HG02852 (cell line): ENCODE measurements at regions not wholly inside any gene's neighbourhood (a gene's known extent, or its start where the extent isn't known, plus 50 kb on each side); places are given as distances from the start of the nearest gene placed in this dataset.

Source experiments
- ATAC-seq: cut with Tn5 transposase; IDR thresholded peaks from one replicate; pipeline ENCODE4 v1.9.1; 2021; ENCODE audit warnings: mild to moderate bottlenecking, moderate library complexity; ENCODE audit not compliant: unreplicated experiment

GRCh38 chr11:119941636-119942411 lies 196.1 kb downstream of the TRIM29 start:
- ATAC-seq: no peak

DNA sequence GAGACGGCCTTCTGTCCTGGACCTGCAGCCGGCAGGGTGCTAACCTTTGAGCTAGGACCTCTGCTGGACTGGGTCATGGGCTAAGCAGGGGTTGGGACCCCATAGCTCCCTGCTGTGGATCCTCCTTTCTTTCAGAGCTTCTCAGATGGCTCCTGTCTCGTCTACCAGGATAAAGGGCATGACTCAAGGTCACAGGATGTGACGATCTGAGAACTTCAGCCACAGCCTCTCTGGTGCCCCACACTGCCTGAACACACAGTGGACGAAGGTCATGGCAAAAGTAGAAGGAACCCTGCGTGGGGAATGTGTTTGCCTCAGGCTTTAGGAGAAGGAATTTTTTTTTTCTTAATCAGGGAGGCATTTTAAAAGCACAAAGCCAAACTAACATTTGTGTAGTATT lies 196.7 kb downstream of the TRIM29 start:
- no peak for ATAC-seq

DNA sequence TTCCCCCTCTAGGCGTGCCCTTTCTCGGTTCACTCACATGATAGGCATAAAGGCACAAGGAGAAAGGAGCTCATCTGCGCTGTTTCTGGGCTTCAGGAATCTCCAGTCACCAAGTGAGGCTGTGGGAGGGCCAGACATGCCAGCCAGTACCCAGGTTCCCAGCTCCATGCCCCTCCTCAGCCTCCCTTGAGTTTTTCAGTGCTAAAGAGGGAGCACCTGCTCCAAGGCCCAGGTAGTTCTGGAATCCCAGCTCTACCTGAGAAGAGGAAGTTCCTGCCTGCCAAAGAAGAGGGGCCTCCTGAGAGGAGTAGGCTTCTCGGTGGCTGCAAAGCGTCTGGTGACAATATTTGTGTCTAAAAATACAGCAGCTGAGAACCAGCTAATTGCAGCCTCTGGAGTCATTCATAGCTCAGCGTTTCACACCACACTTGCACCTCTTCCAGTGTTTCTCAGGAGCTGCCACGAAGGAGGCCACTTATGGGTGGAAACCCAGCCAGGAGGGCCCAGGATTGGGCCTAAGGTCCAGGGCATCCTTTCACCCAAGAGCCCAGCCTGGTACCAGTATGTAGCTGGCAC lies 197.4 kb downstream of the TRIM29 start:
- ATAC-seq: no peak

DNA sequence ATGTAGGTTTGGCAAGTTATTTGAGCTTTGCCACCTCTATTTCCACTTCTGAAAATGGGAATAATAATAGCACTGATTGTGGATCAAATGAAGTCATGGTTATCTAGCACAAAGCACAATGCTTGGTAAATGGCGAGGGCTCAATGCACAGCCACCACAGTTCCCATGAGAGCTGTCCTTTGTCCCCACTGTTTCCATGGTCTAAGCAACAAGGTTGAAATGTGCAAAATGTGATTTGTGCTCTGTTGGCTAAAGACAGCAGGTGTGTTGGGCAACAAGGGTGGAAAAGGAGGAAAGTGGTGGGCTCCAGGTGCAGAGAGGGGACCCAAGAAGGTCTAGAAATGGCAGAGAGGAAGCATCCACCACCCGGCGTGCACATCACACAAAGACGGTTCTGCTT lies 200.5 kb downstream of the TRIM29 start:
- ATAC-seq: no peak

GRCh38 chr11:119936426-119936825 lies 201.5 kb downstream of the TRIM29 start:
- ATAC-seq: no peak

DNA sequence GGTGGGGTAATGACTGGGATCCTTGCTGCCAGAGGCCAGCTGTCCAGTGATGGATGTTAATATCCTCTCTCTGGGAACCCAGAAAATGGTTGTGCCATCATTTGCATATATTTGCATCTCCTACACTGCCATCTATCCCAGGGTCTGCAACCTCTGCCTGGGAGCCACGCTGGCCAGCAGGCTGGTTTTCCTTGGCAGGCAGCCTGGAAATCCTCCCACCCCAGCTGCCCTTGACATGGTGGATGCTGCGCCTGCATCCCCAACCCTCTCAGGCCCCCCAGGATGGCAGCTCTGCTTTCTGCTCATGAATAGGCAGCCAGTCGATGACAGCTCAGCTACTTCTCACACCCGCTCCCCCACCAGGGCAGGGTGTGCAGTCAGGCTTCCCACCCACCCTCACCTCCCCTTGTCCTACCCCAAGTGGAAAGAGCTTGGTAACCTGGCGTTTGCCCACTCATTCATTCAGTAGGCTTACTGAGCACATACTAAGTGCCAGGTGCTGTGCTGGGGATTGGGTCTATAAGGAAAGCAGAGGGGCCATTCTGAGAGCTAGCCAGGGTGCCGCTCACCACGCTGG lies 202.5 kb downstream of the TRIM29 start:
- ATAC-seq: no peak

DNA sequence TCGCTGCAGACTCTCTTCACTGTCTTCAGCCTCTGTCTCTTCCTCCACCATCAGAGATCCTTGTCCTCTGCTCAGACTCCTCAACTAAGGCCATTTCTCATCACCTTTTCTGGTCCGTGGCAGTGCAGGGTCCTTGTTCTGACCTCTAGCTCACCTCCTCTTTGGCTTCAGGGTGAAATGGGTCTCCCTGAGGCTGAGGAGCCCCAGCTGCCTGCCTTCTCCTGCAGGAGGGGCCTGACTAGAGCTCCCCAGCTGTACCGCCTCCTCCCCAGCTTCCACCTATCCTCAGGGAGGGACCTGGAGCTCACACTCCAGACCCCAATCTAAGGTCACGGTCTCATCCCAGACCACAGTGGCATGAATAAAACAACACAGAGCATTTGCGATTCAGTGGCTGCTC lies 203.0 kb downstream of the TRIM29 start:
- no peak for ATAC-seq

GRCh38 chr11:119934267-119934666 lies 203.6 kb downstream of the TRIM29 start:
- no peak for ATAC-seq

DNA sequence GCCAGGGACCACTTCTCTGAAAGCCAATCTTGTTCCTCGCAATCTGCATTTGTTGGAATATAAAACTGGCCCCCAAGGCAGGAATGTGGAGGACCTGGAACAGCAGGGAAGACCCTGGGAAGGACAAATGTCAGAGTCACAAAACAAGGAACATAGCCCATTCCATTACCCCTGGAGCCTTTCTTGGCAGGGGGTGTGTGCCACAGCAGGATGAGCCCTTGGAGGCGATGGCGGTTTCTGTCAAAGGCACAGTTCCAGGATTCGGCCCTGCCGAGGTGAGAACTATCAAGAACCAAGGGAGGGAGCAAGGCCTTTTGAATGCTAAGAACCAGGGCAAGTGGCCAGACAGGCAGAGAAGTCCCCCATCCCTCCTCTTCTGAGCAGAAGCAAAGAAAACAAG lies 204.3 kb downstream of the TRIM29 start:
- no peak for ATAC-seq

GRCh38 chr11:119932828-119933562 lies 204.0 kb upstream of the NECTIN1 start:
- ATAC-seq: no peak

- no peak for ATAC-seq
Measured at GRCh38 chr11:119928047-119928446, 199.0 kb upstream of the NECTIN1 start.

DNA sequence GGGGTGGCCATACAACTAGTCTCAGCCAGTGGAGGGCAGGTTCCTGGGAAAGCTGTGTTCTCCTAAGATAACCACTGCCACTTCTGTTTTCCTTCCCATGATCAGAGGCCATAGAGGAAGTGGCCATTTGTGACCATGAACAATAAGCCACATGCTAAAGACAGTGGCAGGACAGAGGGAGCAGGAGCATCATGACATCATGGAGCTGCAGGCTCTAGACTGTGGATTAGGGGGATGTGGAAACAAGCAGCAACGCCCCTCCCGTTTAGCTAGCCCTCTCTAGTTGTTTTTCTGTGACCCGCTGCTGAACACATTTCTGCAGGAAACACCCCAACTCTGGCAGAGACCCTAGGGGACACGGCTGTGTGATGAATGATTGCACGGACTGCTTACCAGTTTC lies 195.0 kb upstream of the NECTIN1 start:
- ATAC-seq: no peak

DNA sequence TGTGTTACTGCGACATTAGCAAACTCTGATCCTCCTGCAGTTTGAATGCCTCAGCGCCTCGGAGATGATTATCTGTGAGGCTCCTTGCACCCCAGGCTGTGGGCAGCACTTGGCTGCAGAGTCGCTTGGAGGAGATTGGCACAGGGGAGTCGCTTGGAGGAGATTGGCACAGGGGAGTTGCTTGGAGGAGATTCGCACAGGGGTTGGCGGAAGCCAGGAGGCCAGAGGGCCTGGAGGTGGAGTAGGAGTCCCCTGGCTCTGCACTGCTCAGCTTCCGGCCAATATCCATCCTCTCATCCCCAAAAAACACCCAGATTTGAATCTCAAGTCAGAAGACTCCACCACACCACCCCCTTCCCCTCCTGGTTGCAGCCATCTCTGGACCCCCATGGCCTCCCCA lies 192.6 kb upstream of the NECTIN1 start:
- no peak for ATAC-seq

DNA sequence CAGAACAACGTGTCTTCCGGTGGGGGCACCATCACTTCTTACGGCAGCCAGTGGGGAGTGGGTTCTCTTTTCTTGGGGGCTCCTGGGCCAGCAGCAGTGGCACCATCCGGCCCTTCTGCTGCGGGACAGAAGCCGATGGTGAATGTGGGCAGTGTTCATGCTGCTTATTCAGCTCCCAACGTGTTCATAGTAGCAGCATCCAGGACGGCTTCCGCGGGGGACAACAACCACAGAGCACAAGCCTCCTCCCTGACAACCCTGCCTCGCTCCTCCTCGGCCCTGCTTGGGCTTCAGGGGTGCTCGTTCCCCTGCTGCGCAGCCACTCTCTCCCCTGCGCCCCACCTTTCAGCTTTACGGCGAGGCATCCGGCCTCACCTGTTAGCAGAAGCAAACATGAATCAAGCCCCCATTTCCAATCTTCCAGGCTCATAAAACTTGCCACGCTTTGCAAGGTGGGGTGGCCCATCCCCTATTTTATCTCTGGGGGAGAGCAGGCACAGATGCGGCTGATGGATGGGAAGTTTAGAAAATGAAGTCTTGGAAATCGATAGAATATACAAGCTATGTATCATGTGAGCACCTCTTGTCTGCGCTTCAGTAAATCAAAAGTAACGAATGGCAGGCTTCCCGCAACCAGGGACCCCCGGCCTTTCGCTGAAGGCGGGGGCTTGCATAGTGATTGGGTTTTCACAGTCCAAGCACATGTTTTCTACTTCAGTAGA lies 191.8 kb upstream of the NECTIN1 start:
- no peak for ATAC-seq

- ATAC-seq: no peak
Measured at GRCh38 chr11:119919656-119920055, 190.7 kb upstream of the NECTIN1 start.

- no peak for ATAC-seq
Measured at GRCh38 chr11:119918347-119918746, 189.3 kb upstream of the NECTIN1 start.

DNA sequence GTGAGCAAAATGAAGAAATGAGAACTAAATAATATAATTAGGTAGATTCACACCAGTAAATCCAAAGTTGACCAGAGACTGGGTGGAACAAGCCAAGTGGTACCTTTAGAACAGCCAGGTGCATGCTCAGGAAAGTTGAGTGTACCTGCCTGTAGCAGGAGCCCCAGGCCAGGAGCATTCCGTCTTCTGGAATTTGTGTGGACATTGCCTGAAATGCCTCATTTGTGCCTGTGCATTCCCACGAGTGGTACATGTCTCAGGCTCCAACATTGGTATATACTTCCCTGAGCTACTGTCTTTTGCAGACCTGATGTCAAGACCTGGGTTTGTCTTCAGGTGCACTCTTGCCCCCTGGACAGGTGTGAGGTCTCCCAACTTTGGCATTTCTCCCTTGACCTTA lies 187.6 kb upstream of the NECTIN1 start:
- no peak for ATAC-seq

DNA sequence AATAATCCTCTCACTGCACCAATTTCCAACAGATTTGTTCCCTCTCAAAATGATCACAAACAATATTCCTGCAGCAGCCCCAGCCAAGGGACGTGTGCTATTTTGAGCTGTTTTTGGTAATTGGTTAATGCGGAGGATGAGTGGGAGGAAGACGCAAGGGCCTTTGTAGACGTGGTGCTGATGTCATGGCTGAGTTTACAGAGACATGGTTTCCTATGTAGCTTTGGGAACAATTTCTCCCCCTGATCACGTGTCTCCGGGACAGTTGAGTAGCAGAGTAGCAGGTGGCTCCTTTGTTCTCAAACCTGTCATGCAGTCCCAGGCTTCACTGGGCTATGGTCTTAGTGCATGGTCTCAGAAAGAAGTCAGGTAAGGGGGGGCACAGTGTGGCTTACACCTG lies 183.2 kb upstream of the NECTIN1 start:
- no peak for ATAC-seq

- ATAC-seq: no peak
Measured at GRCh38 chr11:119910650-119911049, 181.7 kb upstream of the NECTIN1 start.

- ATAC-seq: no peak
Measured at GRCh38 chr11:119910051-119910450, 181.1 kb upstream of the NECTIN1 start.

DNA sequence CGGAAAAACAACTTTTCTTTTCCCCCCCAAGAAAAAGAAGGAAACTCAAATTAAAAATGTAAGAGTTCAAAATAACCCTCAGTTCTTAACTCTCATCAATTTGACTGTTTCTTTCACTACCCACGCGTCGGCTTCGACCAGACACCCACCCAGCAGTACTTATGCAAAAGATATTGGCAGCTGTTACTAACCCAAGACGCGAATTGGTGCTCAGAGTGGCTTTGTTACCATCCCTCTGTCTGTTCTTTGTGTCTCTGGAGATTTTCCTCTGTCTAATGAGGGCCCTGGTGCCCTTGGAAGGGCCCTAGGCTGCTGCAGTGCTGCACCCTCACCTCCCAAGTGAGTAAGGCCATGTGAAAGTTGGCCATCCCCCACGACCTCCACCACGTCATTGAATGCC lies 180.5 kb upstream of the NECTIN1 start:
- ATAC-seq: no peak
